ENCODE measurements at regions not wholly inside any gene's neighbourhood (a gene's known extent, or its start where the extent isn't known, plus 50 kb on each side); places are given as distances from the start of the nearest gene placed in this dataset.

DNA sequence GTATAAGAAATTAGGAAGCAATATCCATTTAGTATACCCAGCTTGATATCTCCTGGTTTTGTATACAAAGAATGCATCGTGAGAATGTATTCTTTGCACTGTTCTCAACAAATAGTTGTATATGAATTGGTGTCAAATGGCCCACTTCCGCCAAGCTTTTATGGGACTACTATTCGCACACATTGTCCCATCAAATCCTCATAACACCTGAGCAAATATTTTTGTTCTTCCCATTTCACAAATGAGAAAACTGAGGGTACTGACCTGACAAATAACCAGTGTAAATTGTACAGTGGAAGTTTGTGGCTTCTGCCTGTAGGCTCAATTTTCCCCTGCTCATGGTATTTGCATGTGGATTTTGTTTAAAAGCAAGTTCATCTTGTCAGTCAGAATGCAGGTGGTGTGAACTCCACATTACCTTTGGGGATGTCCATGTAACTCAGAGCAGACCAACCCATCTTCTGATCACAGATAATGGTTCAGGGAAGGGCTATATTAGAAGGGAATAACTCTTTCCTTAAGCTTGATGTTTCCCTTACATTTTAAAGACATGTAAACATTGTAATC lies 51.5 kb upstream of the FAM241A start:
- CTCF ChIA-PET: interaction anchor here (0.6 kb wide), 2 partner anchors 25 to 149 kb away, joined by 3 to 4 read pairs; no protein-coding TSS in a partner anchor
- no peak for DNase-seq (ENCODE audit: extremely low spot score)
- TF ChIP-seq FOXA1 (IDR thresholded peaks at IDR 0.05): no peak
- TF ChIP-seq SUZ12 (IDR thresholded peaks at IDR 0.05): no peak
- TF ChIP-seq ARNT (IDR thresholded peaks at IDR 0.05): no peak
- TF ChIP-seq TARDBP (IDR thresholded peaks at IDR 0.05): no peak
- TF ChIP-seq BHLHE40 (IDR thresholded peaks at IDR 0.05; ENCODE audit: borderline replicate concordance): no peak
- no peak for TF ChIP-seq SP1 (IDR thresholded peaks at IDR 0.05)
- TF ChIP-seq FOXM1 (IDR thresholded peaks at IDR 0.05; ENCODE audit: borderline replicate concordance): no peak
- no peak for TF ChIP-seq ZNF384 (IDR thresholded peaks at IDR 0.05)
- TF ChIP-seq CTBP1 (IDR thresholded peaks at IDR 0.05; ENCODE audit: borderline replicate concordance): no peak
- POLR2A ChIA-PET: no interaction called here

DNA sequence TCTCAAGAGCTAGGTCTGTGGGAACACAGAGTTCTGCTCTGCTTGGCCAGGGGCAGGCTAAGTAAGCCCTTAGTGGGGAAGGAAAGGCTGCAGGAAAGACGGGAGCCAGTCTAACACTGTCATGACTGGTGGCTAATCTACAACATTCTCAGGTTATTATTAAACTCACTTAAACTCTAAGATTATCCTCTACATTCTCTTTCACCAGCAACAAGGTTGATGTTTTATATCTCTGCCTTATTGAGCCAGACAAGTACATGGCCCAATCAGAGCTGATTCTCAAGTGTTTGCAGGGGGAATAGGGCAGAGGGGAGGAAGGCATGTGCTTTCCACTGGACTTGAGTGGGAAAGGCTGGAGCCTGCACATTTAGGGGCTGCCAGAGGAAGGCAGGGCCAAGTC lies 50.9 kb upstream of the FAM241A start:
- TF ChIP-seq FOXM1 (IDR thresholded peaks at IDR 0.05; ENCODE audit: borderline replicate concordance): no peak
- no peak for TF ChIP-seq TARDBP (IDR thresholded peaks at IDR 0.05)
- TF ChIP-seq, protein P1, sequence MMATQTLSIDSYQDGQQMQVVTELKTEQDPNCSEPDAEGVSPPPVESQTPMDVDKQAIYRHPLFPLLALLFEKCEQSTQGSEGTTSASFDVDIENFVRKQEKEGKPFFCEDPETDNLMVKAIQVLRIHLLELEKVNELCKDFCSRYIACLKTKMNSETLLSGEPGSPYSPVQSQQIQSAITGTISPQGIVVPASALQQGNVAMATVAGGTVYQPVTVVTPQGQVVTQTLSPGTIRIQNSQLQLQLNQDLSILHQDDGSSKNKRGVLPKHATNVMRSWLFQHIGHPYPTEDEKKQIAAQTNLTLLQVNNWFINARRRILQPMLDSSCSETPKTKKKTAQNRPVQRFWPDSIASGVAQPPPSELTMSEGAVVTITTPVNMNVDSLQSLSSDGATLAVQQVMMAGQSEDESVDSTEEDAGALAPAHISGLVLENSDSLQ (IDR thresholded peaks at IDR 0.05): no peak
- TF ChIP-seq ZNF384 (IDR thresholded peaks at IDR 0.05): no peak
- TF ChIP-seq ARNT (IDR thresholded peaks at IDR 0.05): no peak
- no peak for TF ChIP-seq FOXA1 (IDR thresholded peaks at IDR 0.05)
- TF ChIP-seq HDGF (IDR thresholded peaks at IDR 0.05; ENCODE audit: borderline replicate concordance): no peak
- TF ChIP-seq SUZ12 (IDR thresholded peaks at IDR 0.05): no peak
- no peak for TF ChIP-seq SP1 (IDR thresholded peaks at IDR 0.05)
- no peak for TF ChIP-seq L3MBTL2 (conservative IDR thresholded peaks at IDR 0.05)
- POLR2A ChIA-PET: no interaction called here
- CTCF ChIA-PET: interaction anchor here (0.6 kb wide), 1 partner anchor 25 kb away, joined by 4 read pairs; no protein-coding TSS in a partner anchor
- no peak for DNase-seq (ENCODE audit: extremely low spot score)

Measured in HEK293T (cell line).